ENCODE measurements at regions not wholly inside any gene's neighbourhood (a gene's known extent, or its start where the extent isn't known, plus 50 kb on each side); places are given as distances from the start of the nearest gene placed in this dataset.

DNA sequence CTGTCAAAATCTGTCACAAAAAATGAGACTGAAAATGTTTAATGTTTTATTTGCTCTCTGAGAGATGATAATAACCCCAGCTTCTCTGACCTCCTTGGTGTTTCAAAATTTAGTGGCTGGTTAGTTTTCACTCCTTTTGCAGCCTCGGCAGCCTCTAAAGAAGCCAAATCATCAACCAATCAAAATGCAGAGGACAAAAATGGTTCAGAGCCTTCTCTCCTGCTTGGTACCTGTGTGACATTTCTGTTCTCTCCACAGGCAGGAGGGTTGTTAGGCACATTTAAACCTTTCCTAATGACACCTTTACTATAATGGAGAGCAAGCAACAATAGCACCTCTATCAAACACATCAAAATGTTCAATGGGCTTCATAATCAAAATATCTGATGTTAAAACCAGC, 375.5 kb downstream of the HACE1 start:
- TF ChIP-seq, protein P1, sequence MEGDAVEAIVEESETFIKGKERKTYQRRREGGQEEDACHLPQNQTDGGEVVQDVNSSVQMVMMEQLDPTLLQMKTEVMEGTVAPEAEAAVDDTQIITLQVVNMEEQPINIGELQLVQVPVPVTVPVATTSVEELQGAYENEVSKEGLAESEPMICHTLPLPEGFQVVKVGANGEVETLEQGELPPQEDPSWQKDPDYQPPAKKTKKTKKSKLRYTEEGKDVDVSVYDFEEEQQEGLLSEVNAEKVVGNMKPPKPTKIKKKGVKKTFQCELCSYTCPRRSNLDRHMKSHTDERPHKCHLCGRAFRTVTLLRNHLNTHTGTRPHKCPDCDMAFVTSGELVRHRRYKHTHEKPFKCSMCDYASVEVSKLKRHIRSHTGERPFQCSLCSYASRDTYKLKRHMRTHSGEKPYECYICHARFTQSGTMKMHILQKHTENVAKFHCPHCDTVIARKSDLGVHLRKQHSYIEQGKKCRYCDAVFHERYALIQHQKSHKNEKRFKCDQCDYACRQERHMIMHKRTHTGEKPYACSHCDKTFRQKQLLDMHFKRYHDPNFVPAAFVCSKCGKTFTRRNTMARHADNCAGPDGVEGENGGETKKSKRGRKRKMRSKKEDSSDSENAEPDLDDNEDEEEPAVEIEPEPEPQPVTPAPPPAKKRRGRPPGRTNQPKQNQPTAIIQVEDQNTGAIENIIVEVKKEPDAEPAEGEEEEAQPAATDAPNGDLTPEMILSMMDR (IDR thresholded peaks at IDR 0.05; ENCODE audit: extremely low read depth in 1 of 2, insufficient read depth in 1 of 2, low read depth in 1 of 2, low read length in 2 of 2), result no peak
- no peak for TF ChIP-seq POLR2A (IDR thresholded peaks at IDR 0.05; ENCODE audit: low read depth, low read length)
- TF ChIP-seq, protein P2, sequence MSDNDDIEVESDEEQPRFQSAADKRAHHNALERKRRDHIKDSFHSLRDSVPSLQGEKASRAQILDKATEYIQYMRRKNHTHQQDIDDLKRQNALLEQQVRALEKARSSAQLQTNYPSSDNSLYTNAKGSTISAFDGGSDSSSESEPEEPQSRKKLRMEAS (IDR thresholded peaks at IDR 0.05; ENCODE audit: insufficient read depth, insufficient read length), result no peak

Data from endothelial cell of umbilical vein (primary cell).